H1 (cell line): ENCODE measurements at regions not wholly inside any gene's neighbourhood (a gene's known extent, or its start where the extent isn't known, plus 50 kb on each side); places are given as distances from the start of the nearest gene placed in this dataset.

Source experiments
- CTCF ChIA-PET: fragments of 300-600 bp; sonication (Branson Sonifier 250); formaldehyde crosslinking; loops from one replicate; lab custom pipeline; 2021; ENCODE audit not compliant: partially characterized antibody; lab: Charles Lee
- POLR2A ChIA-PET: fragments of 300-600 bp; sonication (Branson Sonifier 250); formaldehyde crosslinking; loops from one replicate; lab custom pipeline; 2021; ENCODE audit warnings: inconsistent platforms; ENCODE audit not compliant: partially characterized antibody; lab: Charles Lee
- DNase-seq, 2 experiments: peaks; one replicate each; pipeline versions ENCODE4 v3.0.0 to v3.0.0-alpha.2; 2010 to 2022; ENCODE audit warnings: low spot score in 2 of 2, low read depth in 1 of 2, mixed read lengths in 1 of 2
- FAIRE-seq: peaks from 2 replicates; lab custom pipeline; 2011; peaks lifted over from hg19 to GRCh38; lab: Jason Lieb, UNC
- H2AFZ ChIP-seq: 2 replicates; pipeline ENCODE4 v1.8.1; 2012; ENCODE audit warnings: low read length, inconsistent platforms
- H2AK5ac ChIP-seq: 2 replicates; pipeline ENCODE4 v1.6.1; 2013; ENCODE audit warnings: low read depth, low read length
- H2BK120ac ChIP-seq: replicated peaks from 2 replicates; pipeline ENCODE3; 2013; ENCODE audit warnings: low read depth, low read length, inconsistent platforms
- H2BK12ac ChIP-seq: 2 replicates; pipeline ENCODE4 v1.6.1; 2013; ENCODE audit warnings: low read depth, low read length
- H2BK15ac ChIP-seq: 2 replicates; pipeline ENCODE4 v1.6.1; 2013; ENCODE audit warnings: low read length
- H2BK20ac ChIP-seq: 2 replicates; pipeline ENCODE4 v1.6.1; 2013; ENCODE audit warnings: low read length
- H2BK5ac ChIP-seq: 2 replicates; pipeline ENCODE4 v1.6.1; 2013; ENCODE audit warnings: low read depth, low read length
- H3K14ac ChIP-seq: 2 replicates; pipeline ENCODE4 v1.6.1; 2013; ENCODE audit warnings: inconsistent platforms; ENCODE audit not compliant: insufficient read length
- H3K18ac ChIP-seq: 2 replicates; pipeline ENCODE4 v1.6.1; 2013; ENCODE audit warnings: low read length; ENCODE audit errors: extremely low read depth
- H3K23ac ChIP-seq: 2 replicates; pipeline ENCODE4 v1.6.1; 2013; ENCODE audit warnings: inconsistent platforms; ENCODE audit not compliant: insufficient read length
- H3K23me2 ChIP-seq: 2 replicates; pipeline ENCODE4 v1.6.1; 2013; ENCODE audit warnings: low read depth, low read length
- H3K27ac ChIP-seq: 2 replicates; pipeline ENCODE4 v1.6.1; 2011; ENCODE audit warnings: low read depth, low read length, inconsistent platforms
- H3K27me3 ChIP-seq, 4 experiments: replicated peaks in 1 of 4; 1 replicate in 1 of 4; 2 replicates in 3 of 4; pipeline versions ENCODE4 v1.6.1 to v1.8.1; 2011 to 2013; ENCODE audit warnings: low read length in 3 of 4, mild to moderate bottlenecking in 3 of 4, inconsistent platforms in 2 of 4, mixed read lengths in 2 of 4, moderate library complexity in 1 of 4; ENCODE audit not compliant: control insufficient read depth in 3 of 4, insufficient read depth in 3 of 4; ENCODE audit errors: extremely low read depth in 1 of 4
- H3K36me3 ChIP-seq, 4 experiments: 2 replicates each; pipeline versions ENCODE4 v1.6.1 to v1.8.1; 2011 to 2013; ENCODE audit warnings: mild to moderate bottlenecking in 4 of 4, low read length in 3 of 4, moderate library complexity in 2 of 4, control low read depth in 1 of 4, inconsistent platforms in 1 of 4; ENCODE audit not compliant: insufficient read depth in 4 of 4, control insufficient read depth in 2 of 4
- H3K4ac ChIP-seq: replicated peaks from 2 replicates; pipeline ENCODE3; 2013; ENCODE audit warnings: low read length, low read depth, mixed read lengths, inconsistent platforms; ENCODE audit not compliant: insufficient read length
- H3K4me1 ChIP-seq, 4 experiments: replicated peaks in 1 of 4; 1 replicate in 1 of 4; 2 replicates in 3 of 4; pipeline versions ENCODE4 v1.6.1 to v1.8.1; 2011 to 2013; ENCODE audit warnings: low read length in 3 of 4, inconsistent platforms in 2 of 4, mixed read lengths in 1 of 4; ENCODE audit not compliant: insufficient read depth in 4 of 4, control insufficient read depth in 3 of 4
- H3K4me2 ChIP-seq, 2 experiments: 2 replicates each; pipeline versions ENCODE4 v1.6.1 to v1.8.1; 2011 to 2013; ENCODE audit warnings: low read depth in 2 of 2, low read length in 2 of 2, control low read depth in 1 of 2, inconsistent platforms in 1 of 2, mild to moderate bottlenecking in 1 of 2; ENCODE audit not compliant: insufficient read depth in 1 of 2
- H3K4me3 ChIP-seq, 4 experiments: fragments of 200-600, 300-600 bp in 1 of 4; sonication (generic), shearing (Covaris generic), sonication (Bioruptor Twin) in 1 of 4; 2 replicates each; pipeline versions ENCODE4 v1.5.1 to v1.8.1; 2011 to 2016; ENCODE audit warnings: low read length in 4 of 4, low read depth in 3 of 4, control low read depth in 2 of 4, inconsistent platforms in 2 of 4, mild to moderate bottlenecking in 2 of 4, mixed read lengths in 1 of 4, moderate library complexity in 1 of 4; ENCODE audit not compliant: insufficient read depth in 2 of 4; ENCODE audit errors: extremely low read depth in 1 of 4
- H3K56ac ChIP-seq: replicated peaks from 2 replicates; pipeline ENCODE3; 2013; ENCODE audit warnings: low read depth, mild to moderate bottlenecking, mixed read lengths, low read length, inconsistent platforms; ENCODE audit not compliant: insufficient read length
- H3K79me1 ChIP-seq: 2 replicates; pipeline ENCODE4 v1.6.1; 2013; ENCODE audit warnings: low read depth, low read length, control low read depth
- H3K79me2 ChIP-seq, 2 experiments: 2 replicates each; pipeline versions ENCODE4 v1.6.1 to v1.8.1; 2012 to 2013; ENCODE audit warnings: low read length in 2 of 2, mild to moderate bottlenecking in 2 of 2, inconsistent platforms in 1 of 2; ENCODE audit not compliant: insufficient read depth in 2 of 2, control insufficient read depth in 1 of 2
- H3K9ac ChIP-seq, 4 experiments: replicated peaks in 1 of 4; 1 replicate in 1 of 4; 2 replicates in 3 of 4; pipeline versions ENCODE4 v1.6.1 to v1.8.1; 2011 to 2013; ENCODE audit warnings: low read depth in 3 of 4, low read length in 3 of 4, control low read depth in 2 of 4, mild to moderate bottlenecking in 2 of 4, moderate library complexity in 2 of 4, inconsistent platforms in 1 of 4; ENCODE audit errors: extremely low read depth in 1 of 4
- H3K9me3 ChIP-seq, 2 experiments: 2 replicates each; pipeline versions ENCODE4 v1.6.1 to v1.8.1; 2012 to 2013; ENCODE audit warnings: mild to moderate bottlenecking in 2 of 2, moderate library complexity in 2 of 2, control low read depth in 1 of 2, inconsistent platforms in 1 of 2, low read depth in 1 of 2, low read length in 1 of 2, mixed read lengths in 1 of 2; ENCODE audit not compliant: insufficient read depth in 2 of 2
- H4K20me1 ChIP-seq, 2 experiments: replicated peaks in 1 of 2; 2 replicates each; pipeline versions ENCODE3 to v1.8.1; 2011 to 2013; ENCODE audit warnings: inconsistent platforms in 2 of 2, low read length in 2 of 2, mild to moderate bottlenecking in 1 of 2; ENCODE audit not compliant: insufficient read depth in 2 of 2, control insufficient read depth in 1 of 2
- H4K5ac ChIP-seq: 2 replicates; pipeline ENCODE4 v1.6.1; 2013; ENCODE audit warnings: low read length, low read depth, mixed read lengths, inconsistent platforms; ENCODE audit not compliant: insufficient read length
- H4K8ac ChIP-seq: 2 replicates; pipeline ENCODE4 v1.8.0; 2013; ENCODE audit warnings: mild to moderate bottlenecking, moderate library complexity, low read length, inconsistent platforms; ENCODE audit not compliant: insufficient read depth; ENCODE audit errors: extremely low read depth
- H4K91ac ChIP-seq: replicated peaks from 2 replicates; pipeline ENCODE3; 2013; ENCODE audit warnings: low read length, mixed read lengths, inconsistent platforms; ENCODE audit not compliant: insufficient read length
- BRCA1 ChIP-seq: IDR thresholded peaks from 2 replicates; pipeline ENCODE4 v1.6.1; 2012; ENCODE audit warnings: low read depth, low read length, improper control_type of control experiment
- CHD1 ChIP-seq: IDR thresholded peaks from 2 replicates; pipeline ENCODE4 v1.6.1; 2012; ENCODE audit warnings: low read depth, low read length, improper control_type of control experiment
- CHD2 ChIP-seq: IDR thresholded peaks from 2 replicates; pipeline ENCODE4 v1.6.1; 2012; ENCODE audit warnings: low read length, improper control_type of control experiment
- EP300 ChIP-seq, 2 experiments: IDR thresholded peaks; 1 replicate in 1 of 2; 2 replicates in 1 of 2; pipeline ENCODE4 v1.6.1; 2011 to 2012; ENCODE audit warnings: low read depth in 2 of 2, low read length in 2 of 2, mild to moderate bottlenecking in 2 of 2, borderline replicate concordance in 1 of 2, inconsistent platforms in 1 of 2, moderate library complexity in 1 of 2
- KDM5A ChIP-seq: fragments of 200-600 bp; IDR thresholded peaks from 2 replicates; pipeline ENCODE4 v1.7.1; 2012; ENCODE audit warnings: mild to moderate bottlenecking, low read length, inconsistent platforms, mixed read lengths
- MAFK ChIP-seq: IDR thresholded peaks from 2 replicates; pipeline ENCODE4 v1.6.1; 2012; ENCODE audit warnings: low read depth, mild to moderate bottlenecking, improper control_type of control experiment, low read length
- SP1 ChIP-seq: IDR thresholded peaks from 2 replicates; pipeline ENCODE4 v1.6.1; 2011; ENCODE audit warnings: low read depth, low read length
- SUZ12 ChIP-seq: fragments of 200-600 bp; sonication (generic); IDR thresholded peaks from 2 replicates; pipeline ENCODE4 v1.6.1; 2012; ENCODE audit warnings: mild to moderate bottlenecking, inconsistent platforms, low read length, moderate library complexity, mixed read lengths
- TAF1 ChIP-seq: IDR thresholded peaks from 2 replicates; pipeline ENCODE4 v1.6.1; 2011; ENCODE audit warnings: mild to moderate bottlenecking, low read depth, low read length
- YY1 ChIP-seq: IDR thresholded peaks from 2 replicates; pipeline ENCODE4 v1.6.1; 2011; ENCODE audit warnings: low read depth, mild to moderate bottlenecking, low read length
- ZNF274 ChIP-seq: IDR thresholded peaks from 2 replicates; pipeline ENCODE4 v1.7.0; 2012; ENCODE audit warnings: low read length, borderline replicate concordance; ENCODE audit errors: extremely low read depth
- WGBS, 2 experiments: shearing (Covaris generic) in 1 of 2; methylation state at CpG; one replicate each; pipeline versions ENCODE4 v1.1.6 to v1.1.7; 2013 to 2015; ENCODE audit warnings: low lambda C conversion rate in 2 of 2, mixed read lengths in 2 of 2, inconsistent platforms in 1 of 2, low coverage in 1 of 2, missing lambda C conversion rate in 1 of 2; ENCODE audit not compliant: insufficient replicate concordance in 2 of 2, insufficient coverage in 1 of 2, insufficient read length in 1 of 2; ENCODE audit errors: extremely low coverage in 1 of 2, missing lambda C conversion rate in 1 of 2; 5-methylcytosine and 5-hydroxymethylcytosine counted together
- TF ChIP-seq, protein P1 (sequence below), 3 experiments: IDR thresholded peaks; 1 replicate in 2 of 3; 2 replicates in 1 of 3; pipeline versions ENCODE4 v1.5.1 to v1.6.1; 2011; ENCODE audit warnings: low read length in 3 of 3, mild to moderate bottlenecking in 3 of 3, inconsistent platforms in 2 of 3, low read depth in 1 of 3, moderate library complexity in 1 of 3; ENCODE audit not compliant: insufficient read depth in 1 of 3; ENCODE audit errors: control extremely low read depth in 1 of 3

DNA sequence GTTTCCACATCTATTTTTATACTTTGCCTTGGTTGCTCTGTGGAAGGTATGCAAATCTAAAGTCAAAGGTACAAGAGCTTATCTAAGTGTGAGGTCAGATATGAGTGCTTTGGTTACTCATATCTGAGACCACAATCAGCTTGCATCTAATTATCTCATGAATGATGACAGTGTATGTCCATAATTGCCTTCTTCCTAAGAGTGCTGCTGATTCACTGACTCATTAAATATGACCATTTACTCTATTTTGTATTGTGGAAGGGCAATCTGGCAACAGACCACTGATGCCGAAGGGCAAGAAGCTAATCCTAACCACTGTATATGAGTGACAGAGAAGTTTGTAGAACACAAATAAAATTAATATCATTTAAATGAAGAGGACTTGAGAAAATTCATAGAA lies 1190.2 kb upstream of the AGA start:
- no peak for TF ChIP-seq BRCA1
- TF ChIP-seq ZNF274: no peak
- TF ChIP-seq CHD2: no peak
- TF ChIP-seq SP1: no peak
- no peak for TF ChIP-seq EP300 (IDR thresholded peaks at IDR 0.05; ENCODE audit: borderline replicate concordance in 1 of 2, low read depth in 2 of 2, low read length in 2 of 2)
- TF ChIP-seq CHD1: no peak
- TF ChIP-seq, protein P1, sequence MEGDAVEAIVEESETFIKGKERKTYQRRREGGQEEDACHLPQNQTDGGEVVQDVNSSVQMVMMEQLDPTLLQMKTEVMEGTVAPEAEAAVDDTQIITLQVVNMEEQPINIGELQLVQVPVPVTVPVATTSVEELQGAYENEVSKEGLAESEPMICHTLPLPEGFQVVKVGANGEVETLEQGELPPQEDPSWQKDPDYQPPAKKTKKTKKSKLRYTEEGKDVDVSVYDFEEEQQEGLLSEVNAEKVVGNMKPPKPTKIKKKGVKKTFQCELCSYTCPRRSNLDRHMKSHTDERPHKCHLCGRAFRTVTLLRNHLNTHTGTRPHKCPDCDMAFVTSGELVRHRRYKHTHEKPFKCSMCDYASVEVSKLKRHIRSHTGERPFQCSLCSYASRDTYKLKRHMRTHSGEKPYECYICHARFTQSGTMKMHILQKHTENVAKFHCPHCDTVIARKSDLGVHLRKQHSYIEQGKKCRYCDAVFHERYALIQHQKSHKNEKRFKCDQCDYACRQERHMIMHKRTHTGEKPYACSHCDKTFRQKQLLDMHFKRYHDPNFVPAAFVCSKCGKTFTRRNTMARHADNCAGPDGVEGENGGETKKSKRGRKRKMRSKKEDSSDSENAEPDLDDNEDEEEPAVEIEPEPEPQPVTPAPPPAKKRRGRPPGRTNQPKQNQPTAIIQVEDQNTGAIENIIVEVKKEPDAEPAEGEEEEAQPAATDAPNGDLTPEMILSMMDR (IDR thresholded peaks at IDR 0.05; ENCODE audit: control extremely low read depth in 1 of 3, insufficient read depth in 1 of 3, low read depth in 1 of 3, low read length in 3 of 3): no peak
- no peak for TF ChIP-seq TAF1
- TF ChIP-seq MAFK: no peak
- no peak for TF ChIP-seq YY1
- no peak for TF ChIP-seq KDM5A
- TF ChIP-seq SUZ12: no peak
- no peak overlapping the region for H2BK120ac ChIP-seq
- no peak overlapping the region for H3K4me2 ChIP-seq
- CTCF ChIA-PET: interaction anchor here (0.7 to 1.5 kb wide), 5 partner anchors 12 to 675 kb away, joined by 3 to 6 read pairs (median 3); no protein-coding TSS in a partner anchor
- H3K9me3 ChIP-seq: no peaks in the 10 kb centered on the region; a peak in 1 of 4 replicates
- no peak overlapping the region for H2AFZ ChIP-seq
- no peaks in the 10 kb centered on the region for H3K36me3 ChIP-seq
- H3K56ac ChIP-seq: no peak overlapping the region
- no peaks in the 10 kb centered on the region for H4K20me1 ChIP-seq
- no peak overlapping the region for H4K8ac ChIP-seq
- H3K14ac ChIP-seq: no peak overlapping the region
- H2BK5ac ChIP-seq: no peak overlapping the region
- no peaks in the 10 kb centered on the region for H3K79me2 ChIP-seq
- H3K23ac ChIP-seq: no peak overlapping the region
- no peaks in the 10 kb centered on the region for H3K23me2 ChIP-seq
- no peak overlapping the region for H4K91ac ChIP-seq
- no peak overlapping the region for H3K4me3 ChIP-seq
- H3K18ac ChIP-seq: no peak overlapping the region
- POLR2A ChIA-PET: no interaction called here
- no peak overlapping the region for H2BK12ac ChIP-seq
- no peak for FAIRE-seq
- DNase-seq: no peak
- H2AK5ac ChIP-seq: no peak overlapping the region
- no peak overlapping the region for H3K4ac ChIP-seq
- H3K27me3 ChIP-seq: no peaks in the 10 kb centered on the region
- WGBS, 2 experiments: 96% methylated on average over 1 of the region's 1 CpG; no CpG with 5 or more reads in 1 of the 2 experiments
- no peak overlapping the region for H4K5ac ChIP-seq
- H3K4me1 ChIP-seq: no peaks in the 10 kb centered on the region
- no peak overlapping the region for H3K9ac ChIP-seq
- no peak overlapping the region for H2BK15ac ChIP-seq
- no peaks in the 10 kb centered on the region for H3K79me1 ChIP-seq
- H2BK20ac ChIP-seq: no peak overlapping the region
- H3K27ac ChIP-seq: no peak overlapping the region
